Liver (tissue), 8 donors: ENCODE measurements at regions not wholly inside any gene's neighbourhood (a gene's known extent, or its start where the extent isn't known, plus 50 kb on each side); places are given as distances from the start of the nearest gene placed in this dataset.

ENCODE experiments used
- DNase-seq: peaks from one replicate; pipeline ENCODE4 v3.0.0-alpha.2; 2017; ENCODE audit warnings: low spot score
- H3K27ac ChIP-seq, 2 donors: one replicate each; pipeline ENCODE4 v1.7.0; 2013; ENCODE audit warnings: inconsistent platforms in 2 of 2, low read length in 2 of 2, control low read depth in 1 of 2, low read depth in 1 of 2, mild to moderate bottlenecking in 1 of 2
- H3K27me3 ChIP-seq, 4 donors: one replicate each; pipeline versions ENCODE4 v1.6.1 to v1.7.0; 2013; ENCODE audit warnings: low read length in 3 of 4, inconsistent platforms in 1 of 4, mild to moderate bottlenecking in 1 of 4, moderate library complexity in 1 of 4; ENCODE audit not compliant: control insufficient read depth in 4 of 4, insufficient read depth in 4 of 4
- H3K36me3 ChIP-seq, 4 donors: one replicate each; pipeline versions ENCODE4 v1.6.1 to v1.7.0; 2013; ENCODE audit warnings: low read length in 3 of 4, mild to moderate bottlenecking in 3 of 4, low read depth in 1 of 4, moderate library complexity in 1 of 4; ENCODE audit not compliant: control insufficient read depth in 4 of 4, insufficient read depth in 3 of 4
- H3K4me1 ChIP-seq, 4 donors: one replicate each; pipeline versions ENCODE4 v1.6.1 to v1.7.0; 2013; ENCODE audit warnings: low read length in 3 of 4, mild to moderate bottlenecking in 3 of 4, moderate library complexity in 1 of 4; ENCODE audit not compliant: control insufficient read depth in 4 of 4, insufficient read depth in 4 of 4
- H3K4me3 ChIP-seq, 3 donors: one replicate each; pipeline versions ENCODE4 v1.6.1 to v1.7.0; 2013; ENCODE audit warnings: low read length in 3 of 3, control low read depth in 1 of 3, low read depth in 1 of 3, mild to moderate bottlenecking in 1 of 3
- H3K9ac ChIP-seq, 2 donors: one replicate each; pipeline ENCODE4 v1.7.0; 2013; ENCODE audit warnings: low read length in 2 of 2, mild to moderate bottlenecking in 2 of 2, moderate library complexity in 2 of 2, control low read depth in 1 of 2, low read depth in 1 of 2
- H3K9me3 ChIP-seq, 4 donors: one replicate each; pipeline versions ENCODE4 v1.6.1 to v1.7.0; 2013; ENCODE audit warnings: low read length in 3 of 4; ENCODE audit not compliant: control insufficient read depth in 4 of 4
- CTCF ChIP-seq: fragments of 150-350 bp; IDR thresholded peaks from 2 replicates; pipeline ENCODE4 v1.5.1; 2017; ENCODE audit warnings: improper control_type of control experiment, low read depth, low read length; ENCODE audit not compliant: missing input control
- EGR1 ChIP-seq, 2 donors: IDR thresholded peaks; 2 replicates each; pipeline ENCODE4 v1.6.1; 2016 to 2018; ENCODE audit warnings: antibody characterized with exemption in 2 of 2, low read depth in 2 of 2
- FOXA1 ChIP-seq: IDR thresholded peaks from 2 replicates; pipeline ENCODE4 v1.6.1; 2016; ENCODE audit warnings: antibody characterized with exemption
- FOXA2 ChIP-seq: IDR thresholded peaks from 2 replicates; pipeline ENCODE4 v1.6.1; 2016; ENCODE audit warnings: antibody characterized with exemption
- GABPA ChIP-seq, 2 donors: IDR thresholded peaks in 1 of 2; conservative IDR thresholded peaks in 1 of 2; 2 replicates each; pipeline ENCODE4 v1.6.1; 2016; ENCODE audit warnings: antibody characterized with exemption in 2 of 2, mild to moderate bottlenecking in 1 of 2, moderate library complexity in 1 of 2
- HNF4A ChIP-seq, 2 donors: conservative IDR thresholded peaks; 2 replicates each; pipeline ENCODE4 v1.6.1; 2016; ENCODE audit warnings: antibody characterized with exemption in 2 of 2, mild to moderate bottlenecking in 2 of 2
- HNF4G ChIP-seq: IDR thresholded peaks from 2 replicates; pipeline ENCODE4 v1.6.1; 2016; ENCODE audit warnings: antibody characterized with exemption
- JUND ChIP-seq, 2 donors: IDR thresholded peaks; 2 replicates each; pipeline ENCODE4 v1.6.1; 2016; ENCODE audit warnings: antibody characterized with exemption in 2 of 2
- NR2F2 ChIP-seq: IDR thresholded peaks from 2 replicates; pipeline ENCODE4 v1.6.1; 2016; ENCODE audit warnings: antibody characterized with exemption
- RAD21 ChIP-seq, 2 donors: IDR thresholded peaks; 2 replicates each; pipeline ENCODE4 v1.6.1; 2016; ENCODE audit warnings: antibody characterized with exemption in 2 of 2, mild to moderate bottlenecking in 2 of 2
- RXRA ChIP-seq, 2 donors: IDR thresholded peaks; 2 replicates each; pipeline ENCODE4 v1.6.1; 2017 to 2018; ENCODE audit warnings: antibody characterized with exemption in 2 of 2, mild to moderate bottlenecking in 1 of 2
- SP1 ChIP-seq: IDR thresholded peaks from 2 replicates; pipeline ENCODE4 v1.6.1; 2018; ENCODE audit warnings: antibody characterized with exemption, mild to moderate bottlenecking
- TAF1 ChIP-seq: conservative IDR thresholded peaks from 2 replicates; pipeline ENCODE4 v1.6.1; 2016; ENCODE audit warnings: antibody characterized with exemption, mild to moderate bottlenecking
- YY1 ChIP-seq: IDR thresholded peaks from 2 replicates; pipeline ENCODE4 v1.6.1; 2016; ENCODE audit warnings: antibody characterized with exemption, mild to moderate bottlenecking
- ZBTB33 ChIP-seq: IDR thresholded peaks from 2 replicates; pipeline ENCODE4 v1.6.1; 2016; ENCODE audit warnings: antibody characterized with exemption
- WGBS: extraction: QIAGEN DNeasy Blood & Tissue Kit; methylation state at CpG from one replicate; pipeline ENCODE4 v1.1.7; 2013; 5-methylcytosine and 5-hydroxymethylcytosine counted together
- TF ChIP-seq, protein P1 (sequence below): IDR thresholded peaks from 2 replicates; pipeline ENCODE4 v1.6.1; 2016; ENCODE audit warnings: antibody characterized with exemption, mild to moderate bottlenecking
- TF ChIP-seq, protein P2 (sequence below): IDR thresholded peaks from 2 replicates; pipeline ENCODE4 v1.6.1; 2016; ENCODE audit warnings: antibody characterized with exemption
- TF ChIP-seq, protein P3 (sequence below): IDR thresholded peaks from 2 replicates; pipeline ENCODE4 v1.6.1; 2016; ENCODE audit warnings: antibody characterized with exemption
- donor health status: healthy.
- donor health status: healthy.
- donor health status: healthy.
- donor health status: healthy.
- donor health status: healthy.

DNA sequence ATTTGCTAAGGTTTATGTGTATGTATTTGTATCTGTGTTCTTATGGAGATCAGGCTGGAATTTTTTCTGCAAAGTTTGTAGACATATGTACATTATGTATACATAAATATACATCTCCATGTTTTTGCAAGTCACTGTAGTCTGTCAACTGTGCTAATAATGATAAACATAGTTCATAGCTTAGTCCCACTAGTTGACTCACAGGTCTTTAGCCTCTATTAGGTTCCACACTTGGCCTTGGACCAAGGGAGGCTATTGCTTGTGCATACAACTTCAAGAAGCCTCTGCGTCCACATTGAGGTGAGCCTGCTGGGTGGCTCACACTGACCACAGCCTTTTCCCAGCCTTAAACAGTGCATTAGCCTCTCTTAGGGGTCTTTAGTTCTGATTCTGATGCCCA is 243.8 kb upstream of the PEX5L start (continued):
- TF ChIP-seq HNF4G (no peak), GABPA (IDR thresholded peaks at IDR 0.05 in 1 of 2, conservative IDR thresholded peaks at IDR 0.05 in 1 of 2) (no peak), SP1 (no peak), NR2F2 (no peak), CTCF (no peak), TAF1 (no peak), RAD21 (IDR thresholded peaks at IDR 0.05) (no peak)

DNA sequence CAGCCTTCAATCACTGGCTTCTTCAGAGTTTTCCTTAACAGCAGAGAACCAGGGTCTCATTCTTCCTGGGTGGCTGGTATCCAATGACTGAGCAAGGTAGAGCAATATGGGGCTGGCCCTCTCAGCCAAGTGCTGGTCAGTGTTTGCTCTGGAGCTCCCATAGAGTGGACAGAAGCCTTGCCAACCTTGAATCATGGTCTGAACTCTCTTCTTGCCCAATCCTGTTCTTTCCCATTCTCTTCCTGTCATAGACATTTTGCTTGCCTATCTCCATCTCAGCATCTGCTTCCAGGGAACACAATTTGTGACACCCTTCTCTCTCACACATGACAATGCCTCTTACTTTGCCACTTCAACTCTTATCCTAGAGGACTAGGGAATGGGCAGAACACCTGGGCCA is 245.6 kb upstream of the PEX5L start:
- no peaks in the 10 kb centered on the region for H3K27me3 ChIP-seq
- H3K9ac ChIP-seq, result no peak overlapping the region
- H3K27ac ChIP-seq, result no peak overlapping the region
- DNase-seq, result no peak
- H3K9me3 ChIP-seq, result no peaks in the 10 kb centered on the region
- no peaks in the 10 kb centered on the region for H3K4me1 ChIP-seq
- H3K36me3 ChIP-seq, result no peaks in the 10 kb centered on the region
- TF ChIP-seq GABPA (IDR thresholded peaks at IDR 0.05 in 1 of 2, conservative IDR thresholded peaks at IDR 0.05 in 1 of 2), result no peak
- TF ChIP-seq JUND (IDR thresholded peaks at IDR 0.05), result no peak
- TF ChIP-seq NR2F2, result no peak
- TF ChIP-seq EGR1 (IDR thresholded peaks at IDR 0.05; ENCODE audit: low read depth in 2 of 2), result no peak
- no peak for TF ChIP-seq RAD21 (IDR thresholded peaks at IDR 0.05)
- no peak for TF ChIP-seq FOXA1
- no peak for TF ChIP-seq HNF4A (conservative IDR thresholded peaks at IDR 0.05)
- no peak for TF ChIP-seq RXRA (IDR thresholded peaks at IDR 0.05)
- no peak for TF ChIP-seq HNF4G
- no peak overlapping the region for H3K4me3 ChIP-seq

DNA sequence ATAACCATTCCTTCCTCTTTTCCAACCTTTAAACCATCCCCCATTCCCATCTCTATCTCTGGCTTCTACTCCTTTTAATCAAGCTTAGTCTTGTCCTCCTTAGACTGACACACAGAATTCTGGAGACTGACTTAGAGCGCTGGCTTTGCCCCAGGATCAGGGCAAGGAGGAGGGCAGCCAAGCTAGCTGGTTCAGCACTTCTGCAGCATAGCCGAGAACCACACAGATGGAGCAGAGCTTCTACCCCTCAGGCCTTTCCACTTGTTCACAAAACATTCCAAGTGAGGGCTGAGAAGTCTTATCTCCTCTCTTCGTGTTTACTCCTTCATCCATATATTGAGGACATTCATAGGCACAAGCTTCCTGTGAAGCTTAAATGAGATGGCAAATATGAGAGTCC is 246.5 kb upstream of the PEX5L start:
- DNase-seq, result no peak
- Histone ChIP-seq H3K27me3 (no peaks in the 10 kb centered on the region), H3K36me3 (no peaks in the 10 kb centered on the region), H3K4me1 (no peaks in the 10 kb centered on the region), H3K27ac (no peak overlapping the region), H3K4me3 (no peak overlapping the region), H3K9ac (no peak overlapping the region), H3K9me3 (no peaks in the 10 kb centered on the region)
- TF ChIP-seq ZBTB33, result no peak
- no peak for TF ChIP-seq YY1
- no peak for TF ChIP-seq RAD21 (IDR thresholded peaks at IDR 0.05)
- no peak for TF ChIP-seq JUND (IDR thresholded peaks at IDR 0.05)
- no peak for TF ChIP-seq EGR1 (IDR thresholded peaks at IDR 0.05; ENCODE audit: low read depth in 2 of 2)
- no peak for TF ChIP-seq TAF1
- no peak for TF ChIP-seq NR2F2
- no peak for TF ChIP-seq CTCF
- TF ChIP-seq, protein P1, sequence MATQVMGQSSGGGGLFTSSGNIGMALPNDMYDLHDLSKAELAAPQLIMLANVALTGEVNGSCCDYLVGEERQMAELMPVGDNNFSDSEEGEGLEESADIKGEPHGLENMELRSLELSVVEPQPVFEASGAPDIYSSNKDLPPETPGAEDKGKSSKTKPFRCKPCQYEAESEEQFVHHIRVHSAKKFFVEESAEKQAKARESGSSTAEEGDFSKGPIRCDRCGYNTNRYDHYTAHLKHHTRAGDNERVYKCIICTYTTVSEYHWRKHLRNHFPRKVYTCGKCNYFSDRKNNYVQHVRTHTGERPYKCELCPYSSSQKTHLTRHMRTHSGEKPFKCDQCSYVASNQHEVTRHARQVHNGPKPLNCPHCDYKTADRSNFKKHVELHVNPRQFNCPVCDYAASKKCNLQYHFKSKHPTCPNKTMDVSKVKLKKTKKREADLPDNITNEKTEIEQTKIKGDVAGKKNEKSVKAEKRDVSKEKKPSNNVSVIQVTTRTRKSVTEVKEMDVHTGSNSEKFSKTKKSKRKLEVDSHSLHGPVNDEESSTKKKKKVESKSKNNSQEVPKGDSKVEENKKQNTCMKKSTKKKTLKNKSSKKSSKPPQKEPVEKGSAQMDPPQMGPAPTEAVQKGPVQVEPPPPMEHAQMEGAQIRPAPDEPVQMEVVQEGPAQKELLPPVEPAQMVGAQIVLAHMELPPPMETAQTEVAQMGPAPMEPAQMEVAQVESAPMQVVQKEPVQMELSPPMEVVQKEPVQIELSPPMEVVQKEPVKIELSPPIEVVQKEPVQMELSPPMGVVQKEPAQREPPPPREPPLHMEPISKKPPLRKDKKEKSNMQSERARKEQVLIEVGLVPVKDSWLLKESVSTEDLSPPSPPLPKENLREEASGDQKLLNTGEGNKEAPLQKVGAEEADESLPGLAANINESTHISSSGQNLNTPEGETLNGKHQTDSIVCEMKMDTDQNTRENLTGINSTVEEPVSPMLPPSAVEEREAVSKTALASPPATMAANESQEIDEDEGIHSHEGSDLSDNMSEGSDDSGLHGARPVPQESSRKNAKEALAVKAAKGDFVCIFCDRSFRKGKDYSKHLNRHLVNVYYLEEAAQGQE, result no peak
- no peak for TF ChIP-seq HNF4G
- TF ChIP-seq, protein P2, sequence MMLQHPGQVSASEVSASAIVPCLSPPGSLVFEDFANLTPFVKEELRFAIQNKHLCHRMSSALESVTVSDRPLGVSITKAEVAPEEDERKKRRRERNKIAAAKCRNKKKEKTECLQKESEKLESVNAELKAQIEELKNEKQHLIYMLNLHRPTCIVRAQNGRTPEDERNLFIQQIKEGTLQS, result no peak
- TF ChIP-seq RXRA (IDR thresholded peaks at IDR 0.05), result no peak
- TF ChIP-seq, protein P3, sequence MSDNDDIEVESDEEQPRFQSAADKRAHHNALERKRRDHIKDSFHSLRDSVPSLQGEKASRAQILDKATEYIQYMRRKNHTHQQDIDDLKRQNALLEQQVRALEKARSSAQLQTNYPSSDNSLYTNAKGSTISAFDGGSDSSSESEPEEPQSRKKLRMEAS, result no peak
- TF ChIP-seq FOXA1, result no peak
- no peak for TF ChIP-seq SP1
- no peak for TF ChIP-seq HNF4A (conservative IDR thresholded peaks at IDR 0.05)
- no peak for TF ChIP-seq FOXA2
- no peak for TF ChIP-seq GABPA (IDR thresholded peaks at IDR 0.05 in 1 of 2, conservative IDR thresholded peaks at IDR 0.05 in 1 of 2)
- 72% methylated on average over 3 of the region's 3 CpGs for WGBS
